Fibroblast of lung (primary cell): ENCODE measurements at regions not wholly inside any gene's neighbourhood (a gene's known extent, or its start where the extent isn't known, plus 50 kb on each side); places are given as distances from the start of the nearest gene placed in this dataset.

ENCODE experiments used
- CTCF ChIP-seq, 2 donors: IDR thresholded peaks in 1 of 2; conservative IDR thresholded peaks in 1 of 2; 1 replicate in 1 of 2; 2 replicates in 1 of 2; pipeline ENCODE4 v1.5.1; 2011 to 2012; ENCODE audit warnings: low read length in 2 of 2, control low read depth in 1 of 2, inconsistent platforms in 1 of 2, low read depth in 1 of 2, mild to moderate bottlenecking in 1 of 2
- EZH2 ChIP-seq: IDR thresholded peaks from 2 replicates; pipeline ENCODE4 v1.5.1; 2012; ENCODE audit warnings: low read length, control low read depth, mild to moderate bottlenecking; ENCODE audit errors: missing control alignments

GRCh38 chr9:119689879-119690278 is 320.6 kb upstream of the BRINP1 start:
- TF ChIP-seq CTCF (conservative IDR thresholded peaks at IDR 0.05 in 1 of 2, IDR thresholded peaks at IDR 0.05 in 1 of 2; ENCODE audit: low read depth in 1 of 2, low read length in 2 of 2) (no peak), EZH2 (no peak)
